UCSD-AML1 (cell line): ENCODE measurements at regions not wholly inside any gene's neighbourhood (a gene's known extent, or its start where the extent isn't known, plus 50 kb on each side); places are given as distances from the start of the nearest gene placed in this dataset.

Experiments used
- DNase-seq: peaks from one replicate; lab custom pipeline; 2025; ENCODE audit not compliant: unreplicated experiment; lab: John Stamatoyannopoulos, UW

GRCh38 chr5:143695244-143695864, 116.6 kb upstream of the HMHB1 start:
- no peak for DNase-seq

- no peak for DNase-seq
Measured at GRCh38 chr5:143694357-143694756, 117.6 kb upstream of the HMHB1 start.

GRCh38 chr5:143693651-143694252, 118.2 kb upstream of the HMHB1 start:
- no peak for DNase-seq

- no peak for DNase-seq
Measured at GRCh38 chr5:143692342-143692741, 119.6 kb upstream of the HMHB1 start.

GRCh38 chr5:143691945-143692290, 120.0 kb upstream of the HMHB1 start:
- no peak for DNase-seq

- DNase-seq, result no peak
Measured at GRCh38 chr5:143691287-143691944, 120.5 kb upstream of the HMHB1 start.

GRCh38 chr5:143687604-143688003, 124.4 kb upstream of the HMHB1 start:
- no peak for DNase-seq

GRCh38 chr5:143685246-143685815, 126.6 kb upstream of the HMHB1 start:
- no peak for DNase-seq

- no peak for DNase-seq
Measured at GRCh38 chr5:143683459-143683858, 128.5 kb upstream of the HMHB1 start.

GRCh38 chr5:143682929-143683386, 129.0 kb upstream of the HMHB1 start:
- DNase-seq, result no peak

- no peak for DNase-seq
Measured at GRCh38 chr5:143682246-143682905, 129.6 kb upstream of the HMHB1 start.

- no peak for DNase-seq
Measured at GRCh38 chr5:143680672-143681259, 131.2 kb upstream of the HMHB1 start.

- DNase-seq, result no peak
Measured at GRCh38 chr5:143679777-143680176, 132.2 kb upstream of the HMHB1 start.

- no peak for DNase-seq
Measured at GRCh38 chr5:143678148-143678905, 133.6 kb upstream of the HMHB1 start.

GRCh38 chr5:143677403-143677802, 134.6 kb upstream of the HMHB1 start:
- no peak for DNase-seq

GRCh38 chr5:143676802-143677201, 135.2 kb upstream of the HMHB1 start:
- no peak for DNase-seq

- no peak for DNase-seq
Measured at GRCh38 chr5:143674469-143674786, 137.5 kb upstream of the HMHB1 start.

- DNase-seq, result no peak
Measured at GRCh38 chr5:143673676-143674468, 138.1 kb upstream of the HMHB1 start.

GRCh38 chr5:143672806-143673205, 139.2 kb upstream of the HMHB1 start:
- no peak for DNase-seq
